A673 (cell line): ENCODE measurements at regions not wholly inside any gene's neighbourhood (a gene's known extent, or its start where the extent isn't known, plus 50 kb on each side); places are given as distances from the start of the nearest gene placed in this dataset.

ENCODE experiments used
- BruUV-seq: library from RNA; stranded (reverse); fragments of 400-500 nt; replicated peaks from 2 replicates; lab custom pipeline; 2021; lab: Mats Ljungman, UMichigan
- CTCF ChIA-PET: fragments of 300-600 bp; sonication (Branson Sonifier 250); formaldehyde crosslinking; loops from one replicate; lab custom pipeline; 2022; ENCODE audit warnings: antibody characterized with exemption; lab: Charles Lee
- POLR2A ChIA-PET: fragments of 300-600 bp; sonication (Branson Sonifier 250); formaldehyde crosslinking; loops from one replicate; lab custom pipeline; 2022; ENCODE audit warnings: antibody characterized with exemption; ENCODE audit not compliant: low non-redundant PET; lab: Charles Lee
- DNase-seq: peaks from one replicate; pipeline ENCODE4 v3.0.0-alpha.2; 2015; ENCODE audit warnings: low spot score
- H3K27ac ChIP-seq: fragments of 200-600 bp; sonication (generic); 2 replicates; pipeline ENCODE4 v1.5.1; 2016; ENCODE audit warnings: mixed run types, low read depth, mild to moderate bottlenecking, mixed read lengths, antibody characterized with exemption, low read length; ENCODE audit not compliant: poor library complexity, severe bottlenecking
- H3K27me3 ChIP-seq: fragments of 200-600 bp; sonication (generic); replicated peaks from 2 replicates; pipeline ENCODE4 v1.6.1; 2017; ENCODE audit warnings: mixed run types, low read depth, mild to moderate bottlenecking, mixed read lengths, antibody characterized with exemption, low read length; ENCODE audit not compliant: insufficient read depth, poor library complexity
- H3K36me3 ChIP-seq: fragments of 200-600 bp; sonication (generic); 2 replicates; pipeline ENCODE4 v1.6.1; 2016; ENCODE audit warnings: mixed run types, mild to moderate bottlenecking, mixed read lengths, antibody characterized with exemption, low read length; ENCODE audit not compliant: insufficient read depth, poor library complexity, severe bottlenecking
- H3K4me1 ChIP-seq: fragments of 200-600 bp; sonication (generic); 2 replicates; pipeline ENCODE4 v1.6.1; 2017; ENCODE audit warnings: mixed run types, mild to moderate bottlenecking, mixed read lengths, antibody characterized with exemption, low read length; ENCODE audit not compliant: insufficient read depth, poor library complexity, severe bottlenecking
- H3K4me3 ChIP-seq: fragments of 200-600 bp; sonication (generic); 2 replicates; pipeline ENCODE4 v1.5.1; 2016; ENCODE audit warnings: low read depth, mixed run types, mild to moderate bottlenecking, mixed read lengths, low read length; ENCODE audit not compliant: poor library complexity, severe bottlenecking
- H3K9me3 ChIP-seq: fragments of 200-600 bp; sonication (generic); 2 replicates; pipeline ENCODE4 v1.6.1; 2016; ENCODE audit warnings: mixed run types, low read depth, mild to moderate bottlenecking, mixed read lengths, antibody characterized with exemption, low read length; ENCODE audit not compliant: poor library complexity, severe bottlenecking
- CTCF ChIP-seq: fragments of 300-800, 200-600 bp; sonication (generic); conservative IDR thresholded peaks from 2 replicates; pipeline ENCODE4 v1.5.1; 2017; ENCODE audit warnings: low read depth, mild to moderate bottlenecking, antibody characterized with exemption, low read length, moderate library complexity, mixed read lengths
- EZH2 ChIP-seq: fragments of 200-600 bp; sonication (generic); IDR thresholded peaks from 2 replicates; pipeline ENCODE4 v1.6.1; 2017; ENCODE audit warnings: borderline replicate concordance, low read depth, mild to moderate bottlenecking, mixed read lengths, antibody characterized with exemption, low read length; ENCODE audit not compliant: poor library complexity, severe bottlenecking
- intact Hi-C: fragments of 100-400 bp; cut with micrococcal nuclease; formaldehyde crosslinking; loops from one replicate; pipeline ENCODE4 v1.10.0; 2022; ENCODE audit not compliant: unreplicated experiment

GRCh38 chr13:23984546-23984945, 87.2 kb upstream of the C1QTNF9B start:
- peaks cover 8% of the 10 kb centered on the region for H3K4me1 ChIP-seq
- BruUV-seq = no TSS peak
- no peaks in the 10 kb centered on the region for H3K36me3 ChIP-seq
- ChIA-PET CTCF (no interaction called here), POLR2A (no interaction called here)
- intact Hi-C loops = no loop called here
- H3K27me3 ChIP-seq = no peaks in the 10 kb centered on the region
- H3K27ac ChIP-seq = no peak overlapping the region
- DNase-seq = no peak
- H3K4me3 ChIP-seq = no peak overlapping the region
- no peak for TF ChIP-seq CTCF
- TF ChIP-seq EZH2 = no peak
- H3K9me3 ChIP-seq = no peaks in the 10 kb centered on the region

DNA sequence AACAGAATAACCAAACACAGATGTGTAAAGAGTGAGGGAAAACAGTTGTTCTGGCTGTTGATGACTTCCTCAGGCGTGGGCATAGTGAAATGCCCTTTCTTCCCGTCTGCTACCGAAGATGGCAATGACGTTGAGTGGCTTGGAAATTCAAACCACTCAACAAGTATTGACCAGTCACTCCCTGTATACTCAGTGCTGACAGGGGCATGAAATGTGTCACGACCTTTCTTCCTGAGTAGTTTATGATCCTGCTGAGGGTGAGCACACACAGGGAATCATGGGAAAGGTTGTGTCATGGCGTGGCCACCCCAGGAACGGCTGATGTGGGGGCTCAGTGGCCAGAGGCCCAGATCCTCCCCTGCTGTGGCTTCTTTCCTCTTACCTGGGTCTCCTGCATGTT, 87.8 kb upstream of the C1QTNF9B start:
- peaks cover 4% of the 10 kb centered on the region for H3K4me1 ChIP-seq
- no peaks in the 10 kb centered on the region for H3K36me3 ChIP-seq
- ChIA-PET POLR2A (no interaction called here), CTCF (no interaction called here)
- intact Hi-C loops = no loop called here
- no peak overlapping the region for H3K27ac ChIP-seq
- H3K27me3 ChIP-seq = no peaks in the 10 kb centered on the region
- no peak for DNase-seq
- no peak for TF ChIP-seq EZH2
- no peak for TF ChIP-seq CTCF
- no TSS peak for BruUV-seq
- H3K9me3 ChIP-seq = no peaks in the 10 kb centered on the region
- no peak overlapping the region for H3K4me3 ChIP-seq

DNA sequence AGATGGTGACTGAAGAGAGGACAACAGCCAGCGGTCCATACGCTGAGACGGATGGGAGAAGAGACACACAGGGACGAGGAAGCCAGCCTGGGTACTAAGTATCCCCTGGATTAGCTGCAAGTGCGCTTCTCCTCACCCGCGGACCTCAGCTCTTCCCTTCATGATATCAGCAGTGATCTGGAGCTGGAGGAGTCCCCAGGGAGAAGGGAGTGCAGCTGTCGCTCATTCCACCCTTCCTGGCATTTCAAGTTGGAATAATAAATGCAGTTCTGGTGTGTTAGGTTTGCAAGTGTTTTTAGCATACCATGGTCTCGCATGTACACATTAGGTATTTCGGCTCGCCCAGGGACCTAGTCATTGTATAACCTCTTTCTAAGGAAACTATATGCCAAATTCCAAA, 88.5 kb upstream of the C1QTNF9B start:
- ChIA-PET POLR2A (no interaction called here), CTCF (no interaction called here)
- intact Hi-C loops = no loop called here
- BruUV-seq = no TSS peak
- H3K4me3 ChIP-seq = no peak overlapping the region
- no peak overlapping the region for H3K27ac ChIP-seq
- H3K27me3 ChIP-seq = peaks cover 3% of the 10 kb centered on the region
- H3K36me3 ChIP-seq = no peaks in the 10 kb centered on the region
- H3K4me1 ChIP-seq = peaks cover 4% of the 10 kb centered on the region
- TF ChIP-seq CTCF (no peak), EZH2 (no peak)
- peak; percentile 58 for DNase-seq
- H3K9me3 ChIP-seq = no peaks in the 10 kb centered on the region
